Dedifferentiated amniotic fluid mesenchymal stem cell (primary cell): ENCODE measurements at regions not wholly inside any gene's neighbourhood (a gene's known extent, or its start where the extent isn't known, plus 50 kb on each side); places are given as distances from the start of the nearest gene placed in this dataset.
A peak's percentile ranks its signal among the peaks of the same experiment; 100 is the strongest.

Source experiments
- DNase-seq: peaks from one replicate; pipeline ENCODE4 v3.0.0-alpha.2; 2016; ENCODE audit errors: extremely low spot score

DNA sequence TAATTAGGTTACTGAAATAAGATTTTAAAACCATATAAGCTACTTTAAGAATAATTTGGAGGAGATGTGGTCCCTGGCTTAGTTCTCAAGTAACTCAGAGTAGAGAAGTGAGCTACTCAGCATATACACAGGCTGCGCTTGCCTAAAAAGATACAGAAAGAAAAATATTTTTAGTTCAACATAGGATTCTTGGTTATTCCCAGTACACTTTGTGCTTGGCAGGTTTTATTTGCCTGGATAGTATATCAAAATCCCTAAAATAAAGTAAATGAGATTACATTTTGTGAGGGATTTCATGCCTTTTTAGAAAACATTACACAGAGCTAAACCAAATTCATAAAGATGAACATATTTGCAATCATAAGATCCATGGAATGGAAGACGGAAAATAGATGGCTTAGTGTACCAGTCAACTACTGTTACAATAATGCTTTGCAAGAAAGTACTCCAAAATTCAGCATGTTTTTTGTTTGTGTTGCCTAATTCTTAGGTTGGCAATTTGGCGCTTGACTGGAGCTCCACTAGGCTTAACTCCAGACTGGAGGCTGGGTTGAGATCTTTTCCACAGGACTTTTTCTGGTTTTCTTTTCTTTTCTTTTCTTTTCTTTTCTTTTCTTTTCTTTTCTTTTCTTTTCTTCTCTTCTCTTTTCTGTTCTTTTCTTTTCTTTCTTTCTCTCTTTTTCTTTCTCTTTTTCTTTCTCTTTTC, 600.5 kb upstream of the SYT4 start:
- DNase-seq = no peak

DNA sequence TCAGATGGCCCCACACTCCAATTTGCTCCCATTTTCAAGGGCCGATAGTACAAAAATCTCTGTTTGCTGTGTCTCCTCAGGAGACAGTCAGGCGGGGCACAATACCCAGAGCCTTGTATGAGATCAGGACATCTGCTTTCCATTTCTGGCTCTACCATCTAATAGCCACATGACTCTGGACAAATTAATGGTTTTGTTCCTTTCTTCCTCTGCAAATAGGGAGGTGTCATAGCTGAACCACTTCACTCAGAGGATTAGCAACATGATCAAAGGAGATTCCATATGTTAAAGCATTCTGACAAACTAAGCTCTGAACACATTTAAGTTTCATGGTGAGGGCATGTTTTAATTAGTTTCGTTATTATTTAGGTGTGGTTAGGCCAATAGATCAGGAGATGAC, 602.1 kb upstream of the SYT4 start:
- DNase-seq = no peak

DNA sequence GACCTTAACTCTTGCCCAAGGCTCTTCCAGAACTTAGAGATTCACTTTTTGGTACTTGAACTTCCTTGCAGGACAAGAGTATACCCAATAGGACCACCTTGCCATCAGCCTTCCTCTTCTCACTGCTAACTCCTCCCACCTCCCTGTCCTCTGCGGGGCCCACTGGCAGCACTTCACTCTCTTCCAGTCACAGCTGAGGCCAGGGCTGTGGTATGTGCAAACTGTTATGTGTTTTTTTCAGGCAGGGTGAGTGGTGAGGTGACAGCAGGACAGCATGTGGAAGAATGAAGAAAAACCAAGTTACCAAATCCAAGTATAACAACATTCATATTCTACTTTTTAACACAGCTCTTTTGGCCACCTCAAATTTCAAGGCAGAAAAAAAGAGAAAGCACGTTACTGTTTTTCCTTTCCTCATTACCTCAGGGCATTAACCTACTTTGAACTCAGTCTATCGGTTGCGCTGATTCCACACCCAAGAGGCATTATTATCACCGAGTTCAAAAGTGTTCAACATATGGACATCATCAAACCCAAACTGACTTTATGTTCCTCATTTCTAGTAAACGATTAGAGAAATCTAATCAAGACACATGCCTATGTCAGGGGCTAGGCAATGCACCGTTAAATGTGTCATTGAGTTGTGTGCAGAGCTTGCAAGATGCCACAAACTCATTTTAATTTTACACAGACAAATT, 605.2 kb upstream of the SYT4 start:
- DNase-seq = no peak

GRCh38 chr18:43883886-43884285, 606.6 kb upstream of the SYT4 start:
- DNase-seq = no peak

GRCh38 chr18:43886341-43886740, 609.1 kb upstream of the SYT4 start:
- DNase-seq = no peak

GRCh38 chr18:43887491-43887890, 610.2 kb upstream of the SYT4 start:
- no peak for DNase-seq

DNA sequence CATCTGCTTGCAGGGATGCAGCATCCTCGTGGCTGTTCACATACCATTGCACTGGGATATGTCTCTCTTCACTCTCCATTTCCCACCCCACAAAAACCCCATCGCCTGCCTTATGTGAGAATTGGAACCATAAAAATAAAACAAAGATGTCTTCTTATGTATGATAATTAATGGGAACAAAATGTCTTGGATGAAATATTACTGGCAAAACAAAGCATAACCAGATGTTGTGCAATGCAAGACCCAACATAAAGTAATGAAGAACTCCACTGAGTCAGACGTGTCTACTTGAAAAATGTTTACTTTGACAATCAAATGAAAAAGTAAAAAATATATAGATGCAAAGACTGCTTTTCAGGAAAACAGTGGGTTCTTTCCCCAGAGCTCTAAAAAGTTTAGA, 611.3 kb upstream of the SYT4 start:
- no peak for DNase-seq

DNA sequence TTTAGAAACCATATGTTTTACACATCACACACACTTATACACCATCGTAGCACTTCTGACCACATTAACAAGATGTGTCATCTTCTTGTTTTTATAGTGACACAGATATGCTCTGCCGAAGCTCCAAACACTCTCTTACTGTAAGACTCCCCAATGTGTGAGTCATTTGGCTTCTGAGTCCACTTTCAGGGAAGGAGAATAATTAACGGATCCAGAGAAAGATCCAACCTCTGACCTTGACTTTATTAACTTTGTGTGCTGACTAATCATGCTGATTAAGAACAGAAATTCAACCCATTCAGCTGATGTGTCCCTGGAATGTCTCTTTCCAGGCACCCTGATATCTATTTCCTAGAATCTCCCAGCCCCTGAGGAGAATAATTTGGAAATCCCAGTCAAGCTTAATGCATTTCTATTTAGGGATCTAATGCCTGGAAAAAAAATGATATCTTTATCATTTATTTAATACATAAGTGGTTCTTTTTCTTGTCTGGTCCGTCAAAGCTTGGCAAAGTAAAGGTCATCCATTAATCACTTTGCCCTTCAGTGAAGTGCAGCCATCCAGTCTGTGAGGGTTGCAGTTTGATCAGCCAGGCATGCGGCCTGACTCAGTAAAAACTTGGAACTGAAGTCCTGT, 615.8 kb upstream of the SYT4 start:
- peak; percentile 65 for DNase-seq

DNA sequence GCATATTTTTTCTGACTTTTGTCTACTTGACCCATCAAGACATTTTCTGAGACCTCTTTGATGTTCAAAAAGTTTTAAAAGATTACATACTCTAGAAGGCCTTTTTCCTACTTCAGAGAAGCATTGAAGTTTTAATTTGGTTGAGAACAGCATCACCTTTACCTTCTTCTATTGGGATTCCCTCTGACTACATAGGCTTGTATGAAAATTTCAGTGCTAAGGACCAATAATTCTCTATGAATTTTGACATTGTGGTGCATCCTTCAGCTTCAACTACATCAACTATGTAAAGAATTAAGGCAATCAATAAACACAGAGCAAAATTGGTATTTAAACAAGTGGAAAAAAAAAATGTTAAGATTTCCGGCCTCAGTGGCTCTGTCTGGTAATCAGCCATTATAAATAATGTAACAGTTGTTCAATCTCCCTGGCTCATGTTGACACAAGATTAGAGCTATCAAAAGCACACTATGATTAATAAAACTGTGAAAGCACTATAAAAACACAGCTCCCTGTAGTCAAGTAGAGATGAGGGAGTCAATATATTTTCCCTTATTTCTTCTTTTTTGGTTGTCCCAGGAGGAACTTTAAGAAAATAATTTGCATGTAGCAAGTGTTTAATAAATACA, 627.0 kb upstream of the SYT4 start:
- DNase-seq = no peak

DNA sequence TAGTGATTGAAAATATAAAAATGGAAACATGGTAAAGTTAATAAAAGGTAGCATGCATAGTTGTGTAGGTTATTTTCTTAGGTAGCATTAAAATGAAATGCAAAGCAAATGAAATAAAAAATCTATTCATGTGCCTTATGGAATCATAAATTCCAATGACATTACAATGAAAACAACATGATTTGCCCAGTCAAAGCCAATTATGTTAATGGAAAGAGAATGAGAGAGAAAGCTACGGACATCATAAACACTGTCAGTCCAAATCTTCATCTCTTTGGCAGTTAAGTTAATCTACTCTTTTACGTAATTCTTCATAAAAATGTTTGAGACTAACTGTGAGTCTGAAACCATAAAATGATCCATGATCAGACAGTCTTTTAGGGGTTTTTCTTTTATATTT, 636.7 kb upstream of the SYT4 start:
- DNase-seq = peak; percentile 49

- DNase-seq = no peak
These were observed 639.7 kb upstream of the SYT4 start for GRCh38 chr18:43916984-43917383.

DNA sequence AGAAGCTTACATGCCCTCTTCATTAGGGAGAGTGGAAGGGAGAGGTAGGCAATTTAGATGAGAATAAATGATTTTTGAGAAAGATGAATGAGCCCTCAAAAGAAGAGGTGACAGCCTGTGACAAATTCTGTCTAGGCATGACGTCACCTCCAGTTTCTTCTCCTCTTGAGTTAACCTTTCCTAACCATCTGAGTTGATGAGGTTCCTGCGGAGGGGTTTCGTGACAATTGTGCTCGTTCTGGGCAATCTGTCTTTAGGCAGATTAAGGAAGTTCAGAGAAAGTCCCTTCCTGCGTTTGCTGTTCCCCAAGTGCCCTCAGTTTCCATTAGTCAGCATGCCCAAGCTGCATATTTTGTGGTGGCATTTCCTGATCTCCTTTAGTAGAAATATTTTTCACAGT, 640.2 kb upstream of the SYT4 start:
- no peak for DNase-seq

GRCh38 chr18:43919551-43919950, 642.3 kb upstream of the SYT4 start:
- no peak for DNase-seq

DNA sequence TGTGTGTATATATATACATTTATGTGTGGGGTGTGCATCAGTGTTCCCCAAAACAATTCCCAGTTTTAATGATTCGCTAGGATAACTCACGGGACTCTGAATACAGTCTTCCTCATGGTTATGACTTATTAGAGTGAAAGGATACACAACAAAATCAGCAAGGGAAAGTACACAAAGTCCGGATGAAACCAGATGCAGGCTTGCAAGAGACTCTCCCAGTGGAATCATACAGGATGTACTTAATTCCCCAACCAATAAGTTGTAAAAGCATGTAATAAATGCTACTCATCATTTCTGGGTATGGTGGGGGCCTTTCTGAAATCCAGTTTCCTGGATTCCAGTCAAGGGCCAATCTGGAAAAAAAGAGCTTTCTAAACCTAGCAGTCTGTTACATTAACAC, 654.1 kb upstream of the SYT4 start:
- no peak for DNase-seq

DNA sequence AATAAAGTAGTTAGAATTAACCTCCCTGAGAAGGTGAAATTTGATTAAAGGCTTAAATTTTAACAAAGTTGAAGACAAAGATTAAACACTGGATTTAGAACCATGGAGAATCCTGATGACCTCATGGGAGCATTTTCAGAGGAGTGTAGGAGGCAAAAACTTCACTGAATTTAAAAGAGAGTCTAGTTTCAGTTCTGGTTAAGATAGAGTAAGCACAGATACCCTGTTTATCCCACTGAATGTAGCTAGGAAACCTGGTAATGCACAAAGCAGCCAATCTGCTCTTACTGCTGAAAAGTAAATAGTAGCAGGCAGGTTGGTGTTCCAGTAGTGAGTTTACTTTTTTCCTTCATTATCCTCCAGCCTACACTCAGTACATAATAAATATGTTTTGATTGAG, 654.9 kb upstream of the SYT4 start:
- DNase-seq = no peak

DNA sequence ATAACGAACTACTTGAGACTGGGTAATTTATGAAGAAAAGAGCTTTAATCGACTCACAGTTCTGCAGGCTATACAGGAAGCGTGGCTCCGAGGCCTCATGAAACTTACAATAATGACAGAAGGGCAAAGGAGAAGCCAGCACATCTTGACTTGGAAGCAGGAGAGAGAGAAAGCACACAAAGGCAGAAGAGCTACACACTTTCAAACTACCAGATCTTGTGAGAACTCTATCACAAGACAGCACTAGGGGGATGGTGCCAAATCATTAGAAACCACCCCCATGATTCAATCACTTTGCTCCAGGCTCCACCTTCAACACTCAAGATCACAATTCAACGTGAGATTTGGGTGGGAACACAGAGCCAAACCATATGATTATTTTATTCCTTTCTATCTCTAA, 655.9 kb upstream of the SYT4 start:
- no peak for DNase-seq

- DNase-seq = no peak
These were observed 657.0 kb upstream of the SYT4 start for GRCh38 chr18:43934322-43934721.

DNA sequence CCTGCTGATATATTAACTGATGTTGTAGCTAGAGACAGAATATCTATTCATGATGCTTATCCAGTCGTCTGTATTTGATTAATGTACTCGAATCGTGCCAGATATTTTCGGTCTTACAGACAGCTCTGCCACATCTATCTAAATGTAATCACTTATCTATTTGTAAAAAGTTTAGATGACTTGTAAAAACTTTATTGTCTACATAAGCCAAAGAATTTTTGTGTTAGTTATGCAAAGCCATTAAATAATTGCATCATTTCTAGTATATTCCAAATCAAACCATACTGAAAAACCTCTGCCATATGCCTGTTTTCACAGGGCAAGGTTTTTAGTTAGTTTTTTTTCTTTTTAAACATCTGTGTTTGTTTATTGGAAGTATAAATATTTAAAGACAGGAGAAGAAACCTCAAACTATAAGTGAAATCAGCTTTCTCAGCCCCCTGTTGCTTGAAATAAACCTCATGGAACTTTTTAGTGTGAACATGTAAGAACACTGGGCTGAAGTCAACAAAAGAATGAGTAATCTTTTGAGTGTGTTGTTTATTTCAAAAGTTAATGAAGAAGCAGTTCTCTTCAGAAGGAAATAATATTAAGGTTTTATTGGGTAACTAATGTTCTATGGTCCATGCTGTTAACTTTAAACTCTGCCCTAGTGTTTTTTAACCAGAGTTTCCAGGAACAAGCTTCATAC, 657.6 kb upstream of the SYT4 start:
- DNase-seq = peak; percentile 69

DNA sequence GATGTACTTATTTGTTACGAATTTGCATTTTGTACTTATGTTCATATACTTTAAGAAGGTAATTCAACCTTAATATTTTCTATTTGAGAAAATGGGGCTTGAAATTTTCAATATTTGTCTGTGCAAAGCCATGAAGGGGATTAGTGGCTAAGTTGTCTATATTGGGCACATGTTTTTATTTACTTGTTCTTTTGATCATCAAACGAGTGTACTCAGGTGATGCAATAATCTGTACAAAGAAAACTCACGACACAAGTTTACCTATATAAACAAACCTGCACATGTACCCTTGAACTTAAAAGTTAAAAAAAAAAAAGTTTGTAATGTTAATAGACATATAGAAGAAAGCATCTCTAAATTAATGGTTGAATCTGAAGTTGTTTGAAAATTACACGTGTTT, 658.9 kb upstream of the SYT4 start:
- DNase-seq = no peak

DNA sequence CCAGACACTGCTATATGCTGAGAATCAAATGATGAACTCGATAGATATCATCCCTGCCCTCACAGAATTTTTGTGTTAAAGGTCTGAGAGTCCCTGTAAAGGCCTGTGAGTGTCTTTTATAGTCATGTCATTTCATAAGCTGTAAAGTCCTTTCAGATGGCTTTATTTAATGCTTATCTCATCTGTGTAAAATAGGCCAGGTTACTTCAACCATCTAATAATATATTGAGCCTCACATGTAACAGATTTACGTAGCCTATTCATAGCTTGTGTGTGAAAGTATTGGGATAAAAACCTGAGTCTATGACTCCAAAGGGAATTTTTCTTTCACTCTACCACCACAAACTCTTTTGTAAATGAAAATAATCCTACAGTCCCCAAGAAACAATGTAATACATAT, 672.0 kb upstream of the SYT4 start:
- DNase-seq = no peak

DNA sequence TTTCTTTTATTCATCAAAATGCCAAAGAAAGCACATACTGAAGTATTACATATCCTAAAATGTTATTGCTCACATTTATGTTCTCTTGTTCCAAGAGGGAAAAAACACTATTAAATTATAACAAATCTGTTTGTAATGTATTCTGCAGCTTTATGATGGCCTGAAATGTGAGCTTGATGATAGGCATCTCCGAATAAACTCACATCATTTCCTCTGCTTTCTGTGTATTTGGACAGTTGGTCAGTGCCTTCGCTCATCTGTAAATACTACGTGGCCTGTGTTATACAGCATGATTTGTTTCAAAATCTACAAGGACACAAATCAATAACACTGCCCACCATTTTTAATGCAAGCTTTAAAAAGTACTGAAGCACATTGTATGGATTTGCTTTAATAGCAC, 672.8 kb upstream of the SYT4 start:
- no peak for DNase-seq

DNA sequence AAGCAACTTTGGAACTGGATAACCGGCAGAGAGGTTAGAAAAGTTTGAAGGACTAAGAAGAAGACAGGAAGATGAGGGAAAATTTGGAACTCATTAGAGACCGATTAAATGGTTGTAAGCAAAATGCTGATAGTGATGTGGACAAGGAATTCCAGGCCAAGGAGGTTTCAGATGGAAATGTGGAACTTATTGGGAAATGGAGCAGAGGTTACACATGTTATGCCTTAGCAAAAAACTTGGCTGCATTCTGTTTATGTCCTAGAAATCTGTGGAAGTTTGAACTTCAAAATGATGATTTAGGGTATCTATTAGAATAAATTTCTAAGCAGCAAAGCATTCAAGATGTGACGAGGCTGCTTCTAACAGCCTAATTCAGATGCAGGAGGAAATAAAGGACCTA, 675.1 kb upstream of the SYT4 start:
- no peak for DNase-seq
